ENCODE measurements at regions not wholly inside any gene's neighbourhood (a gene's known extent, or its start where the extent isn't known, plus 50 kb on each side); places are given as distances from the start of the nearest gene placed in this dataset.
A peak's percentile ranks its signal among the peaks of the same experiment; 100 is the strongest.

DNA sequence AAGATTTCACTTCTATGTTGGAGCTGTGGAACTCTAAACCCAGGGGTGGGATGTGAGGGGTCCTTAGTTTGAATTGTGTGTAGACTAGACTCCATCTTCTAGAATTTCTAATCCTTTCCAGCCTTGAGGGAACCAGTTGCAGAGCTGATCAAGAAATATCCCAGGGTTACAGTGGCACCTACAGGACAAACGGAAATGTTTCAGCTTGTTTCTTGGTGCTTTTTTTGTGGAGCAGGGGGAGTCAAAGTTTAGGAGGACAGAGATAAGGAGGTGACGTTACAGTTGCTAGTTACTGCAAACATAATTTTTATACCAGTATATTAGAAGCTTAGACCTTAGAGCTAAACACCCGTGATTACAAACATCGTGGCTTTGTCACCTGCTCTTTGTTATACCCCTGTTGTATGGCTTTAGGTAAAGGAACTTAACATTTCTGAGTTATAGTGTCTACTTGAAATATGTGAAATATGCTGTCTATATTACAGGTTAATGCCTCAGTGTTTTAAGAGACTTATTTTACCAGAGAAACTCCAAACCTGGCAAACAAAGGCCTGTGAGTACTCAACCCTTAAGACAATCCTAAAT lies 84.5 kb upstream of the DYNC1I1 start:
- H3K9me3 Mint-ChIP-seq (ENCODE audit: low read depth) = no peaks in the 10 kb centered on the region
- ATAC-seq = no peak
- POLR2A ChIA-PET = no interaction called here
- DNase-seq = no peak
- CTCF ChIA-PET = interaction anchor here (1.0 to 7.0 kb wide), 8 partner anchors 18 to 208 kb away, joined by 3 to 36 read pairs (median 4); no protein-coding TSS in a partner anchor
- H3K4me3 Mint-ChIP-seq = no peak overlapping the region
- H3K36me3 Mint-ChIP-seq (ENCODE audit: low read depth) = no peaks in the 10 kb centered on the region
- no peak overlapping the region for H3K27ac Mint-ChIP-seq
- H3K27me3 Mint-ChIP-seq = no peaks in the 10 kb centered on the region
- peaks cover 3% of the 10 kb centered on the region for H3K4me1 Mint-ChIP-seq
- intact Hi-C loops (cut with DNase I, micrococcal nuclease) = no loop called here

DNA sequence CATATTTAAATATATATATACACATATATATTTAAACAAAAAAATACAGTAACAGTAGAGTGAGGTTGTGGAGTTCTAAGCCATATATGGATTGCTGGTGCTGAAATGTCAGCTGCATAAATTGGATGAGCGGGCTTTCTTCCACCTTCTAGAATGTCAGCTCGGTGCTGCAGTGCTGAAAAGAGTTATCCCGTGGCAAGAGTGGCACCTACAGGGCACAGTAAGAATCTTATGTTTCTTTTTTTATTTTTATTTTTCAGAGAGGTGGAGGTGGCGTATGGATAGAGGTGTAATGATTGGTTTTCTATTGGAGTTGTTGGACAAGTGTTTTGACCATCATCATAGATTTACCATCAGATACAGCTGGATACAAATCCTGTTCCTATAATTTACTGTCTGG lies 86.2 kb upstream of the DYNC1I1 start:
- Mint-ChIP-seq H3K27ac (no peak overlapping the region), H3K9me3 (ENCODE audit: low read depth) (no peaks in the 10 kb centered on the region), H3K4me3 (no peak overlapping the region), H3K4me1 (peaks cover 3% of the 10 kb centered on the region), H3K36me3 (ENCODE audit: low read depth) (no peaks in the 10 kb centered on the region), H3K27me3 (no peaks in the 10 kb centered on the region)
- intact Hi-C loops (cut with DNase I, micrococcal nuclease) = loop anchor here (1.0 kb wide), 2 partner anchors 159 to 175 kb away; no protein-coding TSS in a partner anchor
- ChIA-PET POLR2A (no interaction called here), CTCF (interaction anchor here (0.6 to 7.0 kb wide), 10 partner anchors 19 to 1057 kb away, joined by 3 to 36 read pairs (median 4); no protein-coding TSS in a partner anchor)
- DNase-seq (peak; percentile 29), ATAC-seq (no peak)

DNA sequence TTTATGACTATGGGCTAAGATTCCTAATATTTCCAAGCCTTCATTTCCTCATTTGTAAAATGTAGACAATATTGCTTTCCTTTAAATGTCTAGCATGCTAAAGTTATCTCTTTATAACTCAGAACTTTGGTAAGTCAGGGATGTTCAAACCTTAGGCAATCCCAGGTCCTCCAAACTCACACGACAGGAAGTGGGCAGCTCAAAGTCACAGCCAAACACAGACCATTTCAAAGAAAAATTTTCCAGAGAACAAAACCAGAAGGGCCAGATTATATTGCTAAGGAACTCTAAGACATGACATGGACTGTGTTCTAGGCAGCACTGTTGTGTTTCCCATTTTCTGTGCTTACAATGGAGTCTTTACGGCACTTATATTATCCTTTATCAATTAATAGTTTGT lies 87.8 kb upstream of the DYNC1I1 start:
- CTCF ChIA-PET = no interaction called here
- ATAC-seq (no peak), DNase-seq (no peak)
- no peaks in the 10 kb centered on the region for H3K27me3 Mint-ChIP-seq
- no peak overlapping the region for H3K4me3 Mint-ChIP-seq
- H3K4me1 Mint-ChIP-seq = no peaks in the 10 kb centered on the region
- POLR2A ChIA-PET = no interaction called here
- H3K36me3 Mint-ChIP-seq (ENCODE audit: low read depth) = no peaks in the 10 kb centered on the region
- no peaks in the 10 kb centered on the region for H3K9me3 Mint-ChIP-seq (ENCODE audit: low read depth)
- H3K27ac Mint-ChIP-seq = no peak overlapping the region
- intact Hi-C loops (cut with DNase I, micrococcal nuclease) = loop anchor here in 1 of 2 experiments (1.0 kb wide), 1 partner anchor 157 kb away; no protein-coding TSS in a partner anchor

DNA sequence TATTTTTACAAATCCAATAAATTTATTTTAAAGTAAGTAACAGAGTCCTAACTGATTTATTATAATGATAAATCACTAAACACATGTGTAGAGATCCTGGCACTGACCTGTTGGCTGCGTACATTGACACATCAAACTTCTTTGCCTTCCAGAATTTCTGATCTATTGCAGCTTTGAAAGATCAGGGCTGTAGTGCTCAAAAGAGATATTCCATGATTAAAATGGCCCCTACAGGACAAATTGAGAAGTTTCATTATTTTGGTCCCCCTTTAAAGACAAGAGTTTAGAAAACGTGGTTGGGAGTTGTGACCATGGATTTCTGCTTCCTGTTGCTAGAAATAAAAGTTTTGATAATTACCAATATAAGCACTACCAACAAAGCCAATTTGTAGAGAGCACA lies 87.7 kb upstream of the PDK4 start:
- intact Hi-C loops (cut with DNase I, micrococcal nuclease) = loop anchor here in 1 of 2 experiments (1.0 kb wide), 1 partner anchor 157 kb away; no protein-coding TSS in a partner anchor
- Mint-ChIP-seq H3K4me1 (no peaks in the 10 kb centered on the region), H3K9me3 (ENCODE audit: low read depth) (no peaks in the 10 kb centered on the region), H3K4me3 (no peak overlapping the region), H3K27me3 (no peaks in the 10 kb centered on the region), H3K27ac (no peak overlapping the region), H3K36me3 (ENCODE audit: low read depth) (no peaks in the 10 kb centered on the region)
- POLR2A ChIA-PET = no interaction called here
- DNase-seq (no peak), ATAC-seq (no peak)
- CTCF ChIA-PET = interaction anchor here (0.9 kb wide), 1 partner anchor 208 kb away, joined by 3 read pairs; no protein-coding TSS in a partner anchor

DNA sequence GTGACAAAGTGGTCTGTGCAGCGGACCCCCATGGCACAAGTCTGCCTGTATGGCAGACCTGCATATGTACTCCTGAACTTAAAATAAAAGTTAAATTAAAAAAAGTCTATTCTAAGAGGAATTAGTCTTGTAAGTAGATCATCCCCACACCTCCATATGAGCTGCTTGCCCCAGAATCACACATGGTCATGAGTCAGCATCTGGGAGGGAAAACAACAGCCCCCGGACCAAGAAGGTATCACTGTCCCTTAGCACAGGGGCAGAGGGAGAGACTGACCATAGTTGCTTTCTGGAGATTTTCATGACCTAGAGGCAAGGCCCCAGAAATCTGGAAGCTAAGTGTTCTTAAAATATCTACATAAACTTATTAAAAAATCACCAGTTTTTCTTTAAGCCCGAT lies 86.6 kb upstream of the PDK4 start:
- Mint-ChIP-seq H3K9me3 (ENCODE audit: low read depth) (no peaks in the 10 kb centered on the region), H3K4me3 (no peak overlapping the region), H3K27me3 (no peaks in the 10 kb centered on the region), H3K27ac (no peak overlapping the region), H3K36me3 (ENCODE audit: low read depth) (no peaks in the 10 kb centered on the region), H3K4me1 (no peaks in the 10 kb centered on the region)
- no peak for DNase-seq
- POLR2A ChIA-PET = interaction anchor here (0.6 kb wide), 1 partner anchor 803 kb away, joined by 4 read pairs; no protein-coding TSS in a partner anchor
- intact Hi-C loops (cut with DNase I, micrococcal nuclease) = no loop called here
- CTCF ChIA-PET = interaction anchor here (0.8 to 4.4 kb wide), 2 partner anchors 8 to 118 kb away, joined by 3 to 18 read pairs; no protein-coding TSS in a partner anchor
- no peak for ATAC-seq

DNA sequence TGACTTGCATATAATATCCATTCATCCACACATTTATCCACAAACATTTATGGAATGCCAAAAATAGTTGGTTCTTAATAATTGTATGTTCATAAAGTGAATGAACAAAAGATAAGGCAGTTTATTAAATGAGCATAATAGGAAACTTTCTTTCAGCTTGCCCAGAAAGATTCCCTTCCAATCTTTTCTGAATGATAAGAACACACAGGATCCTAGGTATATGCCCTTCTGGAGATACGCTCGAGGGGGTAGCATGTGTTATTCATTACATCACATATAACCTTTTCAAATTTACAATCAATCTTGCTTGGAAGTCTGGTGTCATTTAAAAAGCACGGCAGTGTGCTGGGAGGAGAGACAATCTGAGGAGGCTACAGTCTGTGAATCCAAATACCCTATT lies 80.4 kb upstream of the PDK4 start:
- DNase-seq (no peak), ATAC-seq (no peak)
- H3K27me3 Mint-ChIP-seq = peaks cover 1% of the 10 kb centered on the region
- intact Hi-C loops (cut with DNase I, micrococcal nuclease) = no loop called here
- ChIA-PET CTCF (no interaction called here), POLR2A (no interaction called here)
- no peaks in the 10 kb centered on the region for H3K36me3 Mint-ChIP-seq (ENCODE audit: low read depth)
- H3K27ac Mint-ChIP-seq = no peak overlapping the region
- H3K4me3 Mint-ChIP-seq = no peak overlapping the region
- H3K9me3 Mint-ChIP-seq (ENCODE audit: low read depth) = no peaks in the 10 kb centered on the region
- no peaks in the 10 kb centered on the region for H3K4me1 Mint-ChIP-seq

DNA sequence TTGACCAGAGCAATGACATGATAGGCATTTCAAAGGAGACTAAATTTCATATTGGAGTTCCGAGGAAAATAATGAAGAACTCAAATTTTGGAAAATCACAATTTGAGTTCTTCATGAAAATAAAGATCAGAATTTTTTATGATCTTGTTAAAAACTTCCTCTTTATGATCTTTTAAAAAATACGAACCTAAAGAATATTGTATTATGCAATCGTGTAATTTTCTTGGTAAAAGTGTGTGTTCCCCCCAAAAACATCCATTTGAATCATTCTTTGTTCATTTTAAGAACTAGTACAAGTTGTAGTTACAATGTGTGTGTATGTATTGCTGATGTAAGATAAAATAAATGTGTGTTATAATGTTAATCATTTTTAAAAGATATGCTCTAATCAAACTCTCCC lies 79.3 kb upstream of the PDK4 start:
- DNase-seq (no peak), ATAC-seq (no peak)
- H3K27ac Mint-ChIP-seq = no peak overlapping the region
- POLR2A ChIA-PET = no interaction called here
- CTCF ChIA-PET = no interaction called here
- H3K9me3 Mint-ChIP-seq (ENCODE audit: low read depth) = no peaks in the 10 kb centered on the region
- peaks cover 1% of the 10 kb centered on the region for H3K27me3 Mint-ChIP-seq
- no peak overlapping the region for H3K4me3 Mint-ChIP-seq
- intact Hi-C loops (cut with DNase I, micrococcal nuclease) = no loop called here
- H3K4me1 Mint-ChIP-seq = no peaks in the 10 kb centered on the region
- no peaks in the 10 kb centered on the region for H3K36me3 Mint-ChIP-seq (ENCODE audit: low read depth)

DNA sequence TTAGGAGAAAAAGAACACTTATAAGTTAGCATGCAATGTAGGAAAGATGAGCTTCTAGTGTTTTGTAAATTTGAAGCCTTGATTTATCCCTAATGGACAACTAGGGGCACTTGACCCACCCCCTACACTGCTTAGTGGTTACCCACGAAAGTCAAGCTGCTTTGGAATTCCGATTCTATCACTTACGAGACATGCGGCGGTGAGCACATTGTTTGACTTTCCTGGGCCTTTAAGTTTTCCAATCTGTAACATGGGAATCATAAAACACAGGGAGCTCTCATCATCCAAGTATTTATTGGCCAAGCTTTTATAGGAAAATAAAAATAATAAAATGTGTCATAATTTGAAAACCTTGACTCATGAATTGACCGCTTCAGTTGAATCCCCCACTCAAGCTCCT lies 78.7 kb upstream of the PDK4 start:
- H3K27ac Mint-ChIP-seq = no peak overlapping the region
- ATAC-seq (no peak), DNase-seq (no peak)
- ChIA-PET CTCF (no interaction called here), POLR2A (no interaction called here)
- no peaks in the 10 kb centered on the region for H3K36me3 Mint-ChIP-seq (ENCODE audit: low read depth)
- no peaks in the 10 kb centered on the region for H3K9me3 Mint-ChIP-seq (ENCODE audit: low read depth)
- H3K4me3 Mint-ChIP-seq = no peak overlapping the region
- no peaks in the 10 kb centered on the region for H3K4me1 Mint-ChIP-seq
- peaks cover 1% of the 10 kb centered on the region for H3K27me3 Mint-ChIP-seq
- intact Hi-C loops (cut with DNase I, micrococcal nuclease) = no loop called here

DNA sequence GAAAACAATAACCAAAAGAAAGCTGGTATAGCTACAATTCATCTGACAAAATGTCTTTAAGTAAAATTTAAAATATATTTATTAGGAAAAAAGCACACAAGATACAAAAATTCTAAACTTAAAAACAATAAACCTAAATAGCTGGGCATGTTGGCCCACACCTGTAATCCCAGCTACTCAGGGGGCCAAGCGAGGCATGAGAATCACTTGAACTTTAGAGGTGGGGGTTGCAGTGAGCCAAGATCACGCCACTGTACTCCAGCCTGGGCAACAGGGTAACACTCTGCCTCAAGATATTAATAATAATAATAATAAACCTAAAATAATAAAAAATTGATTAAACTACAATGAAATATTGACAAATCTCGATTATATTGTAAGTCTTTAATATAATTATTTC lies 77.8 kb upstream of the PDK4 start:
- no peaks in the 10 kb centered on the region for H3K36me3 Mint-ChIP-seq (ENCODE audit: low read depth)
- ChIA-PET CTCF (interaction anchor here (0.8 to 1.1 kb wide), 3 partner anchors 12 to 19 kb away, joined by 3 read pairs; no protein-coding TSS in a partner anchor), POLR2A (no interaction called here)
- no peak overlapping the region for H3K27ac Mint-ChIP-seq
- peaks cover 1% of the 10 kb centered on the region for H3K27me3 Mint-ChIP-seq
- H3K9me3 Mint-ChIP-seq (ENCODE audit: low read depth) = no peaks in the 10 kb centered on the region
- no peak overlapping the region for H3K4me3 Mint-ChIP-seq
- no peaks in the 10 kb centered on the region for H3K4me1 Mint-ChIP-seq
- no peak for DNase-seq
- intact Hi-C loops (cut with DNase I, micrococcal nuclease) = no loop called here
- no peak for ATAC-seq

DNA sequence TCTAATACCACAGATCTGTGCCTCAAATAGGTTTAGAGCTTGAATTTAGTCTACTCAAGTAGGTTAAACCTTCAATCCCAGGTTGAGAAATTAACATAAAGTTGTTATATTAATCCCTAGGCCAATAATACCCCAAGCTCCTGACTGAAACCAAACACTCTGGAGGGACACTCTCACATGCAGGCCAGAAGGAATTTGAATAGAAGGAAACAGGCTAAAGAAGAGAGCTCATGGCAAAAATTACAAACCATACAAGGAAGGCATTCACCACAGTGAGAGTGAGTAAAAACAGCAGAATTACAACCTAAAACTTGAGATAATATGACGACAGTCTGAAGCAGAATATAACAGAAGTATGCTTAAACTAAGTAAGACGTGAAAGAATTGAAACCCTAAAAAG lies 76.1 kb upstream of the PDK4 start:
- Mint-ChIP-seq H3K27ac (no peak overlapping the region), H3K36me3 (ENCODE audit: low read depth) (no peaks in the 10 kb centered on the region), H3K4me1 (no peaks in the 10 kb centered on the region), H3K4me3 (no peak overlapping the region), H3K9me3 (ENCODE audit: low read depth) (no peaks in the 10 kb centered on the region), H3K27me3 (peaks cover 1% of the 10 kb centered on the region)
- CTCF ChIA-PET = interaction anchor here (1.1 kb wide), 1 partner anchor 16 kb away, joined by 3 read pairs; no protein-coding TSS in a partner anchor
- intact Hi-C loops (cut with DNase I, micrococcal nuclease) = no loop called here
- POLR2A ChIA-PET = no interaction called here
- ATAC-seq (no peak), DNase-seq (no peak)

DNA sequence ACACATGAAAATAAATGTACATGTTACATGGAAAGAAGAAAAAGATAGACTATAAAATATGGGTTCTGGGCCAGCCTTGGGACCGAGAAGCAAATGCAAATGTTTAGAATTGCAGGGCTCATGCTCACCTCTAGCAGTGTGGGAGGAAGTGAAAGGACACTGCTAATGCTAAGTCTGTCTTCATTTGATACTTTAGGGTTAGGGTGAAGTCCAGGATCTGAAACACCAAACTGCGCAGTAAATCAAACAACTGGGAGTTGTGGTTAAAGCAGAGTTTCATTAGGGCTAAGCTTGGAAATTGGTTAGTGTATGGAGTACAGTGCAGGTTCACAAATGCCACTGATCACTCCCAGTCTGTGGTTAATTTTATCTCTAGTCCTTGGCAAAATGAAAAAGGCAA lies 73.2 kb upstream of the PDK4 start:
- DNase-seq (no peak), ATAC-seq (no peak)
- intact Hi-C loops (cut with DNase I, micrococcal nuclease) = no loop called here
- no peak overlapping the region for H3K27ac Mint-ChIP-seq
- no peaks in the 10 kb centered on the region for H3K4me1 Mint-ChIP-seq
- POLR2A ChIA-PET = no interaction called here
- peaks cover 1% of the 10 kb centered on the region for H3K27me3 Mint-ChIP-seq
- CTCF ChIA-PET = no interaction called here
- H3K9me3 Mint-ChIP-seq (ENCODE audit: low read depth) = no peaks in the 10 kb centered on the region
- no peak overlapping the region for H3K4me3 Mint-ChIP-seq
- H3K36me3 Mint-ChIP-seq (ENCODE audit: low read depth) = no peaks in the 10 kb centered on the region

DNA sequence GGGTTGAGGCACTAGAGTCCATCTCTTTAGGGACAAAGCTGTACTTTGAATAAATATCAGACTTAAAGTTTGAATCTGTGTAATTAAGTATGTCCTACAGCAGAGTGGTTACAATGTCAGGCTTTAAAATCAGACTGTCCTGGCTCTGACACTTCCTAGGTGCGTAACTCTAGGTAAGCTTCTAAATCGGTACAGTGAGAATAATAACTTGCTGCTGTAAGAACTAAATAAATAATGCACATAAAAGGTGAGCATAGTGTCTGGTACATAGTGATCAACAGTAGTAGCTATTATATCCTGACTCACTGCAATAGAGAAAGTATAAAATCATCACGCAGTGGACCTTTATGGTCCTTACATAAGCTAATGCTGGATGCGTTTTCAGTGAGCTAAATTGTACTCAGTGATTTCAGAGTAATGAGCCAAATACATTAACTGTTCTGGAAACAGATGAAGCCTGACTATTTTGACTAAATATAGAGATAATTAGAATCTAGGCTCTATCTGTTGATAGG lies 72.2 kb upstream of the PDK4 start:
- ATAC-seq = no peak
- no peak overlapping the region for H3K27ac Mint-ChIP-seq
- H3K9me3 Mint-ChIP-seq (ENCODE audit: low read depth) = no peaks in the 10 kb centered on the region
- intact Hi-C loops (cut with DNase I, micrococcal nuclease) = no loop called here
- H3K4me3 Mint-ChIP-seq = no peak overlapping the region
- no peak for DNase-seq
- H3K36me3 Mint-ChIP-seq (ENCODE audit: low read depth) = no peaks in the 10 kb centered on the region
- ChIA-PET POLR2A (no interaction called here), CTCF (no interaction called here)
- H3K27me3 Mint-ChIP-seq = peaks cover 1% of the 10 kb centered on the region
- no peaks in the 10 kb centered on the region for H3K4me1 Mint-ChIP-seq
